MG63 (cell line): ENCODE measurements at regions not wholly inside any gene's neighbourhood (a gene's known extent, or its start where the extent isn't known, plus 50 kb on each side); places are given as distances from the start of the nearest gene placed in this dataset.
A peak's percentile ranks its signal among the peaks of the same experiment; 100 is the strongest.

Source experiments
- DNase-seq: peaks from one replicate; pipeline ENCODE4 v3.0.0-alpha.2; 2020
- H3K27me3 ChIP-seq: fragments of 250-450 bp; sonication (Bioruptor Pico); 2 replicates; pipeline ENCODE4 v1.5.1; 2020; ENCODE audit warnings: mild to moderate bottlenecking, moderate library complexity
- H3K36me3 ChIP-seq: fragments of 250-450 bp; sonication (Bioruptor Pico); 2 replicates; pipeline ENCODE4 v1.5.1; 2020; ENCODE audit warnings: mild to moderate bottlenecking, moderate library complexity
- H3K4me3 ChIP-seq: fragments of 250-450 bp; sonication (Bioruptor Pico); 2 replicates; pipeline ENCODE4 v1.5.1; 2020; ENCODE audit warnings: mild to moderate bottlenecking, moderate library complexity
- H3K9me3 ChIP-seq: fragments of 250-450 bp; sonication (Bioruptor Pico); 2 replicates; pipeline ENCODE4 v1.5.1; 2020; ENCODE audit warnings: mild to moderate bottlenecking, moderate library complexity

GRCh38 chr9:20023961-20024571 is 235.2 kb upstream of the SLC24A2 start:
- H3K27me3 ChIP-seq, result no peaks in the 10 kb centered on the region
- H3K36me3 ChIP-seq, result no peaks in the 10 kb centered on the region
- DNase-seq, result peak; percentile 65
- no peaks in the 10 kb centered on the region; the same call in none of the 2 replicates for H3K9me3 ChIP-seq
- H3K4me3 ChIP-seq, result no peak overlapping the region

DNA sequence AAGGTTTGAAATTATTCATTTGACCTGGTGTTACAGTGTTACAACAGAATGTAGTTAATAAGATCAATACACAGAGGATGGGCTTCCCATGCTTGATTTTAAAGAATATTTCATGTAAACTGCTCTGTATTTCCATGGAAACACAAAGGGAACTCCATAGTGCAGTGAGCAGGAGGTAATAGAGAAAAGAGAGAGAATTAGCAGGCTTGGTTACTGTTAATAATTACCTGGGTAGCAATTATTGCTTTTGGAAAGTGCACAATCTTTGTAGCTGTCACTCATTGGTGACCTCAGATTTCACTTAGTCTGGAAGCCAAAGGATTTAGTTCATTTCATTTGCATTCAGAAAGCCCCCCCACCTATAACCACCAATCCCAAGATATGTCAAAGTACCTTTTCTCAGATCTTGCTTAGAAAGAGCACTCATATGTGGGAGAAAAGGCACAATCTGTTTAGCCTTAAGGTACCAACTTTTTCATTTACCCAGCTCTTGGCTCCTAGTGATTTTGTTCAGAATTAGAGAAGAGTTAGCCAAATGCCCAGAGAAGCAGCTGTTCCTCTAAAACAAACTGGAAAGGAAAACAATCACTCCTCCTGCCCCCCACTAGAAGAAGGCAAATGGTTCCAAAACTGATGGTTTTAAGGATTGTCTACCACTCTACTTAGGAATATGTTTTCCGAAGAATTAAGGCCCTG is 234.5 kb upstream of the SLC24A2 start:
- DNase-seq, result no peak
- H3K4me3 ChIP-seq, result no peak overlapping the region
- H3K27me3 ChIP-seq, result no peaks in the 10 kb centered on the region
- H3K9me3 ChIP-seq, result no peaks in the 10 kb centered on the region; the same call in none of the 2 replicates
- no peaks in the 10 kb centered on the region for H3K36me3 ChIP-seq

DNA sequence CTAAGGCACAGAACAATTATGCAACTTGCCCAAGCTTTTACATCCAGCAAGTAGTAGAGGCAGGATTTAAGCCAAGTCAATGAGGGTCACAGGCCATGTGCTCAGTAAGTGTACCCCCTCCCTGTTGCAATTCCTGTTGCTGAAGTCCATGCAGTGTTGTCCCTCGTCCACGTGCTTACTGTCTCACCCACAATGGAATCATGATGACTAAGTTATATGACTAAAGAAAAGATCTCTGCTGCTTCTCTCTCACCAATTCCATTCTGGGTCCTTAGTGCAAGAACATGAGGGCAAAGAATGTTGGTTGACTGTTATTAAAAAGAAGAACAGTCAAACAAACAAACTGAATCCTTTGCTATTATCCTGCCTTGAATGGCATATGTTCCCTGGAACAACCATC is 233.6 kb upstream of the SLC24A2 start:
- peak; percentile 51 for DNase-seq
- Histone ChIP-seq H3K27me3 (no peaks in the 10 kb centered on the region), H3K36me3 (no peaks in the 10 kb centered on the region), H3K4me3 (no peak overlapping the region), H3K9me3 (no peaks in the 10 kb centered on the region; the same call in none of the 2 replicates)

- H3K4me3 ChIP-seq, result no peak overlapping the region
- peaks cover 3% of the 10 kb centered on the region for H3K9me3 ChIP-seq
- no peaks in the 10 kb centered on the region for H3K27me3 ChIP-seq
- H3K36me3 ChIP-seq, result no peaks in the 10 kb centered on the region
- no peak for DNase-seq
Observed at GRCh38 chr9:20016611-20017010, 227.8 kb upstream of the SLC24A2 start.

DNA sequence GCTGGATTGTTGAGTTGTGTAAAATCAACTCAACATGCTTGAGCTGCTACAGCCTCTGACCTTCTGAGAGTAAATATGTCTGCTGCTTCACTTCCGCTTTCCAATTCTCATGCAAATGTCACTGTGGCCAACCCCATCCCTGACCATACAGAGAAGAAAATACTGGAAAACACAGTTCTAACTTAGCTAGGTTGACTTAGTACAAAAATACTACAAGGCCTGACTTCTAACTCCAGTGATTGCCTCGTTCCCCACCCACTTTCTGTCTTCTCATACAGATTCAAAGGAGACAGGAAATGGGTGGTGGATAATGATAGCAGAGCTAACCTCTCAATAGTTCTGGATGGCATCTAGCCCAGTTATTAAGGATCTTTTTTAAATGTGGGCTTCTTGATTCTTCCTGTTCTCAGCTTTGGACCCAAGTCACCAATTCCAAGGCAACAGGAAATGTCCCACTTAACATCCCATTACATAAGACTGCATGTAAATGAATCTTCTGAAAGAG is 226.6 kb upstream of the SLC24A2 start:
- H3K36me3 ChIP-seq, result no peaks in the 10 kb centered on the region
- peaks cover 6% of the 10 kb centered on the region for H3K9me3 ChIP-seq
- H3K27me3 ChIP-seq, result no peaks in the 10 kb centered on the region
- DNase-seq, result no peak
- no peak overlapping the region for H3K4me3 ChIP-seq

GRCh38 chr9:20014168-20014567 is 225.3 kb upstream of the SLC24A2 start:
- Histone ChIP-seq H3K9me3 (peaks cover 6% of the 10 kb centered on the region; the same call in 1 of the 2 replicates), H3K36me3 (no peaks in the 10 kb centered on the region), H3K4me3 (no peak overlapping the region), H3K27me3 (no peaks in the 10 kb centered on the region)
- no peak for DNase-seq

DNA sequence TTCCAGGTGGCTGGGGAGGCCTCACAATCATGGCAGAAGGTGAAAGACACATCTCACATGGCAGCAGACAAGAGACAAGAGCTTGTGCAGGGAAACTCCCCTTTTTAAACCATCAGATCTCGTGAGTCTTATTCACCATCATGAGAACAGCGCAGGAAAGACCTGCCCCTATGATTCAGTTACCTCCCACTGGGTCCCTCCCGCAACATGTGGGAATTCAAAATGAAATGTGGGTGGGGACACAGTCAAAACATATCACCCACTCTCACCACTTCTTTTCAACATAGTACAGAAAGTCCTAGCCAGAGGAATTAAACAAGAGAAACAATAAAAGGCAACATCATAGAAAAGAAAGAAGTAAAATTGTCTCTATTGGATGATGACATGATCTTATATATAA is 223.4 kb upstream of the SLC24A2 start:
- H3K36me3 ChIP-seq, result no peaks in the 10 kb centered on the region
- no peak for DNase-seq

DNA sequence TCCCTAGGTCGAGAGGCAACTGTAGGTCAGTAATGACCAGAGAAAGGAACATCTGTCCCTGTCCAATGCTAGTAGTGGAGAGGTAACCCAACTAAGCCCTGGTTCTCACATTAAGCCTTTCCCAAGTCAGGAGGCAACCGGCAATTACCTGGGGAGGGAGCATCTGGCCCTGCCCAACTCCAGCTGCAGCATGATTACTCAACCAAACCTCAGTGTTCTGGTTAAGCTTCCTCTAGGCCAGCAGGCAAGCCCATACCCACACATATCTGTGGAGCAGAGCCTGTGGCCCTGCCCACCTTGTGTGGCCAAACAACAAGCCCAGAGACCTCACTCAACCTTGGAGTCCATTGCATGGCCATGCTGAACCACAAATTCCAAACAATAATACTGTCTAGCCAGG is 220.8 kb upstream of the SLC24A2 start:
- Histone ChIP-seq H3K9me3 (peaks cover 6% of the 10 kb centered on the region; the same call in 1 of the 2 replicates), H3K36me3 (no peaks in the 10 kb centered on the region), H3K27me3 (no peaks in the 10 kb centered on the region), H3K4me3 (no peak overlapping the region)
- no peak for DNase-seq

More for the DNA sequence above, 223.4 kb upstream of the SLC24A2 start:
- no peaks in the 10 kb centered on the region for H3K27me3 ChIP-seq
- no peak overlapping the region for H3K4me3 ChIP-seq
- H3K9me3 ChIP-seq, result peaks cover 6% of the 10 kb centered on the region; the same call in 1 of the 2 replicates

DNA sequence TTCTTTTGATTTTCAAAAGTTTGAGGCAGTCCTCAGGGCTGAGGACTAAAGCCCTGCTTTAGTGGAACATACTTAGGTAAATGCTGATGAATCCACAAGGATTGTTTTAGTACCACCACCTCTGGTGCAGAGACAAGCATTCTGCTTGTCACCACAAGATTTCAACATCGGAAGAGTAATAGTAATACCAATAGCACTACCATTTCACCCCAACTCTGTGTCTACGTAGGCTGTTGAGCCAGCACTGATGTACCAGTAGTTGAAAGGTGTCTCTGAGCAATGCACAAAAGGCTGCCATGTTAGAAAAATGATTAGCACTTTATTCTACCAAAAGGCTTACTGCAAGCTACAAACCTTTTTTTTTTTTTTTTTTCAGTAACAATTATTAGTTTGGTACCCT is 213.2 kb upstream of the SLC24A2 start:
- Histone ChIP-seq H3K9me3 (no peaks in the 10 kb centered on the region), H3K4me3 (no peak overlapping the region), H3K27me3 (no peaks in the 10 kb centered on the region), H3K36me3 (no peaks in the 10 kb centered on the region)
- DNase-seq, result no peak

DNA sequence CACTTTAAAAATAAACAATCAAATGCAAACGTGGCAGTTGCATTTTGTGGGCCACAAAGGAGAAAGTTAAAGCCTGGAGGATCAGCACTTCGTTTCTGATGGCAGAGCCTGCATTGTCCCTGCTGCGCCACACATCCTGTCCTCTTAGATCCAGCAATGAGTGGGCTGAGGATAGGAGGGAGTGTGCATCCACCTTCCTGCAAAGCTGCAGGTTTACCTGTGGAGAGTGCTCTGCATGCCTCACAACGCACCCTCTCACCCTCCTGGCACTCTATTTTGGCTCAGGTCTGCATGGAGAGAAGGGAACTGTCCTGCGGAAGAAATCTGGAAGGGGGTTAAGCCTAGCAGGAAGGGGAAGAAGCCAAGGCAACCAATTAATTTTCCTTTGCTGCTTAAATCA is 212.2 kb upstream of the SLC24A2 start:
- no peaks in the 10 kb centered on the region for H3K9me3 ChIP-seq
- no peak for DNase-seq
- no peak overlapping the region for H3K4me3 ChIP-seq
- no peaks in the 10 kb centered on the region for H3K36me3 ChIP-seq
- H3K27me3 ChIP-seq, result no peaks in the 10 kb centered on the region

- peak; percentile 77 for DNase-seq
- Histone ChIP-seq H3K36me3 (no peaks in the 10 kb centered on the region), H3K9me3 (no peaks in the 10 kb centered on the region), H3K27me3 (no peaks in the 10 kb centered on the region), H3K4me3 (no peak overlapping the region)
Observed at GRCh38 chr9:19999491-20000057, 210.7 kb upstream of the SLC24A2 start.

- no peak for DNase-seq
- no peak overlapping the region for H3K4me3 ChIP-seq
- no peaks in the 10 kb centered on the region for H3K9me3 ChIP-seq
- H3K36me3 ChIP-seq, result no peaks in the 10 kb centered on the region
- H3K27me3 ChIP-seq, result no peaks in the 10 kb centered on the region
Observed at GRCh38 chr9:19998823-19999455, 210.1 kb upstream of the SLC24A2 start.

DNA sequence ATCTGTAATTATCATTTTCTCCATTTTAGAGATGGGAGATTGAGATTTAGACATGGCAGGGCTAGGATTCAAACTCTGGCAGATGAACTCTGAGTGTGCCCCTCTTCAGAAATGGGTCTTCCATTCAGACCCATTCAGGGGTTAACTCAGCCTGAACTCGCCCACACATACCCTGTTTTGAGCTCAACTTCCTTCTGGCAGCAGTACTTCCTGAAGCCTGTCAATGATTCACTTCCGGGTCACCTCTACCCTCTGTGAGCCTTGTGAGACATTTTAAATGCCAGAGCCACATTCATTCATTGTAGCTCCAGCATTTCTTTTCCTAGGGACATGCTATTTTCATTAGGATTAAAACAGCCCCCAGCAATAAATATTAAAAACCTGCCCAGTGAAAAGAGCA is 209.3 kb upstream of the SLC24A2 start:
- no peaks in the 10 kb centered on the region for H3K27me3 ChIP-seq
- H3K9me3 ChIP-seq, result no peaks in the 10 kb centered on the region
- H3K4me3 ChIP-seq, result no peak overlapping the region
- no peaks in the 10 kb centered on the region for H3K36me3 ChIP-seq
- DNase-seq, result peak; percentile 45

DNA sequence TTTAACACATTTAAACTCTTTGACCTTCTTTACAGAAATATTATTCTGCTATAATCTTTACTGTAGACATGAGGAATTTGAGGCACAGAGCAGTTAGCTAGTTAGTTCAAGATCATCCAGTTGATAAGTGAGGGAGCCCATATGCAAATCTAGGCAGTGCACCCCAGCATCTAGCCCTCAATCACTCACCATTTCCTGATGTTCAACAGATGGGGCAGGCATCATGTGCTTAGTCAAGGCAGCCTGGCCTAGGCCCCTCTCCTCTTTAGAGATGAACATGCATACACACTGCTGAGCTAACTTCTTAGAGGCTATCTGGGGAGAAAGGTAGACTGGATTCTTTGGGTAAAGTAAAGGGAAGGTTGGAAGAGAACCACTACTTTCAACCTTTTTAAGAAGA is 206.8 kb upstream of the SLC24A2 start:
- Histone ChIP-seq H3K9me3 (no peaks in the 10 kb centered on the region), H3K27me3 (no peaks in the 10 kb centered on the region), H3K4me3 (no peak overlapping the region), H3K36me3 (no peaks in the 10 kb centered on the region)
- no peak for DNase-seq

- DNase-seq, result peak; percentile 67
- Histone ChIP-seq H3K27me3 (no peaks in the 10 kb centered on the region), H3K36me3 (no peaks in the 10 kb centered on the region), H3K9me3 (no peaks in the 10 kb centered on the region), H3K4me3 (no peak overlapping the region)
Observed at GRCh38 chr9:19994296-19994695, 205.5 kb upstream of the SLC24A2 start.

DNA sequence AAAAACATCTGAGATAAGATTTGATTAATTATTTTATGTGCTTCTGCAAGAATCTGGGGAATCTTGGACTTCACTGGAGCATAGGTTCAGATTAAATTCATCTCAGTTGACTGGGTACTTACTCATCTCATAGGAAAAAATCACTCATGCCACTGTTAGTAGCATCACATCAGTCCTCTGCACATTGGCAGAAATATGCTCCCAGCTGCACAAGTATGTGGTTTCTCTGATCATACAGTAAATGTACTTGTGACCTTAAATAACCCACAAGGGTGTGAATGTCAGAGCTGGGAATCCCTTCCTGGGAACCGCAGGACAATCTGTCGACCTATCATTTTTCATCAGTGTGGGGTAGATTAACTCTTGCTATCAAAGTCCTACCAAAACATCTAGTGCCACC is 203.7 kb upstream of the SLC24A2 start:
- no peaks in the 10 kb centered on the region for H3K36me3 ChIP-seq
- no peaks in the 10 kb centered on the region for H3K27me3 ChIP-seq
- DNase-seq, result peak; percentile 65
- no peaks in the 10 kb centered on the region for H3K9me3 ChIP-seq
- no peak overlapping the region for H3K4me3 ChIP-seq

DNA sequence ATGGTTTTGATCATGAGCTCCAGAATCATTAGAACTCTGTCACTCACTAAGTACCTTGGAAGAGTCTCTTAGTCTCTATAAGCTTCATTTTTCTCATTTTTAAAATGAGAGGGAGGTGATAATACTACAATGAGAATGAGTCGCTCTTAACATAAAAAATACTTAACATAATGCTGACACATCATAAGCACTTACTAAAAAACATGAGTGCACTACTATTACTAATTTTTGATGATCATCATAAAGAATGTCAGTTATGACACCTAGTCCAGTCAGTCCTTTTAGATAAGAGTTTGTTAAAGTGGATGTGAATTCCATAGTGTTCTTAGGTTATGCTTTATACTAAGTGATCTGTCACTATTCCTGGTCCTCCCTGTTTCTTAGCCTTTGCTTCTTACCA is 200.4 kb upstream of the SLC24A2 start:
- Histone ChIP-seq H3K9me3 (no peaks in the 10 kb centered on the region), H3K4me3 (no peak overlapping the region), H3K27me3 (no peaks in the 10 kb centered on the region), H3K36me3 (no peaks in the 10 kb centered on the region)
- no peak for DNase-seq
